Effector memory CD4-positive, alpha-beta T cell (primary cell): ENCODE measurements at regions not wholly inside any gene's neighbourhood (a gene's known extent, or its start where the extent isn't known, plus 50 kb on each side); places are given as distances from the start of the nearest gene placed in this dataset.

Experiments
- DNase-seq, 3 donors: peaks; one replicate each; pipeline ENCODE4 v3.0.0-alpha.2; 2020
- H3K27ac ChIP-seq: 2 replicates; pipeline ENCODE4 v1.7.0; 2013; ENCODE audit warnings: mild to moderate bottlenecking, low read length, moderate library complexity; ENCODE audit not compliant: insufficient read depth, poor library complexity, severe bottlenecking
- H3K27me3 ChIP-seq: replicated peaks from 2 replicates; pipeline ENCODE4 v1.7.0; 2013; ENCODE audit warnings: mild to moderate bottlenecking, low read length; ENCODE audit not compliant: insufficient read depth, control insufficient read depth, poor library complexity, severe bottlenecking
- H3K36me3 ChIP-seq: 2 replicates; pipeline ENCODE4 v1.7.0; 2013; ENCODE audit warnings: mild to moderate bottlenecking, low read length, moderate library complexity; ENCODE audit not compliant: control insufficient read depth, insufficient read depth
- H3K4me1 ChIP-seq: 2 replicates; pipeline ENCODE4 v1.7.0; 2013; ENCODE audit warnings: low read length, mild to moderate bottlenecking; ENCODE audit not compliant: control insufficient read depth, insufficient read depth, poor library complexity, severe bottlenecking
- H3K4me3 ChIP-seq: 2 replicates; pipeline ENCODE4 v1.7.0; 2013; ENCODE audit warnings: low read length, low read depth, mild to moderate bottlenecking; ENCODE audit not compliant: insufficient read depth, poor library complexity, severe bottlenecking
- H3K9me3 ChIP-seq: 2 replicates; pipeline ENCODE4 v1.7.0; 2013; ENCODE audit warnings: mild to moderate bottlenecking, low read length, moderate library complexity; ENCODE audit not compliant: control insufficient read depth

DNA sequence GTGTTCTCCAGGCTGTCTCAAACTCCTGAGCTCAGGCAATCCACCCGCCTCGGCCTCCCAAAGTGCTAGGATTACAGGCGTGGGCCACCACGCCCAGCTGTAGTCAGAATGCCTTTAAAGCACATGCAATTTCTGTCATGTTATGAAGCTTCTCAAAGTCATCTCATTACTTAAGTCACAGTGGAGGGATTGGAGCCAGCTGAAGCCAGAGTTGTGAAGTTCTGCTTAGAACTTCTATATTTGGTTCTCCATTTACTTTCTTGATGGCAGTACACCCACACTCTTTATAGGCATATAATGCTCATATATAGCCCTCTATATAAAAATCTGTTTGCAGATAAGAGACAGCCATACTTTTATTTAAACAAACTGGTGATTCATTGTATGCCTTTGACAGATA is 68.8 kb upstream of the CWC22 start:
- DNase-seq = no peak
- no peaks in the 10 kb centered on the region for H3K27me3 ChIP-seq
- no peaks in the 10 kb centered on the region for H3K9me3 ChIP-seq
- no peaks in the 10 kb centered on the region for H3K4me1 ChIP-seq
- H3K36me3 ChIP-seq = no peaks in the 10 kb centered on the region
- H3K4me3 ChIP-seq = no peak overlapping the region
- no peak overlapping the region for H3K27ac ChIP-seq

DNA sequence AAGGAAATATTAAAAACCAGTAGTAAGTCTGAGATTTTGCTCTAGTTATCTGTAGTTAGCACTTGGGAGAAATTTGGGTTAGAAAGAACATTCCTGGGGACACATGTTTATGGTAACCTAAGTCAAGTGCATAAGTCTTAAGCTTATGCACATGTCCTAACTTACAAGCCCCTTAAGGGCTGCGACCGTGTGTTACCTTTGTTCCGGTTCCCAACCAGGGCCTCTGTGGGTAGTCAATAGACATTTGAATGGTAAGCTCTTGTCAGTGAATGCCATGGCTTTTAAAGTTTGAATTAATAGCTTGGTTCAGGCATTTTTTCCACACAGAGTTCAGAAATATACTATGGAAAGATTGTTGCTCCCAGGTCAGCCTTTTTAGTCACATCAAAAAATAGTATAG is 64.7 kb upstream of the CWC22 start:
- Histone ChIP-seq H3K36me3 (no peaks in the 10 kb centered on the region), H3K27me3 (no peaks in the 10 kb centered on the region), H3K9me3 (no peaks in the 10 kb centered on the region), H3K27ac (no peak overlapping the region), H3K4me3 (no peak overlapping the region), H3K4me1 (no peaks in the 10 kb centered on the region)
- no peak for DNase-seq

GRCh38 chr2:180063494-180064092 is 56.5 kb upstream of the CWC22 start:
- Histone ChIP-seq H3K27me3 (no peaks in the 10 kb centered on the region), H3K36me3 (no peaks in the 10 kb centered on the region), H3K27ac (no peak overlapping the region), H3K4me3 (no peak overlapping the region), H3K4me1 (no peaks in the 10 kb centered on the region), H3K9me3 (no peaks in the 10 kb centered on the region)
- no peak for DNase-seq

DNA sequence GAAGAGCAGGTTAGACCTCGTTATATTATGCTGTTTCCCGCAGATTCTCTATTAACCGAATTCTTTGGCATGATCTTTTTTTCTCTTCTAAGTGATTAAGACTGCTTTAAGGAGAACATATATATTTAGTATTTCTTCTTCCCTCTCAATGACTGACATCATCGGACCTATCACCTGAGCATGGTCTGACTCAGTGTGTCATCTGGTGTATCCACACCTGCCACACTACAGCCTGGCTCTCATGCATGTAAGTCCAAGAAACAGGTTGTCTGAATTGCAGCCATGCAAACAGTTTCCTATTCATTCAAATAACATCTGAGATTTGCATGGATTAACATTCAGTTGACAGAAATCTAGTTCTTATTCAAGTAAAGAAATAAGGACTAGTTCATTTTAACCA is 55.1 kb upstream of the CWC22 start:
- DNase-seq = no peak
- Histone ChIP-seq H3K27me3 (no peaks in the 10 kb centered on the region), H3K4me1 (no peaks in the 10 kb centered on the region), H3K4me3 (no peak overlapping the region), H3K9me3 (no peaks in the 10 kb centered on the region), H3K36me3 (no peaks in the 10 kb centered on the region), H3K27ac (no peak overlapping the region)

DNA sequence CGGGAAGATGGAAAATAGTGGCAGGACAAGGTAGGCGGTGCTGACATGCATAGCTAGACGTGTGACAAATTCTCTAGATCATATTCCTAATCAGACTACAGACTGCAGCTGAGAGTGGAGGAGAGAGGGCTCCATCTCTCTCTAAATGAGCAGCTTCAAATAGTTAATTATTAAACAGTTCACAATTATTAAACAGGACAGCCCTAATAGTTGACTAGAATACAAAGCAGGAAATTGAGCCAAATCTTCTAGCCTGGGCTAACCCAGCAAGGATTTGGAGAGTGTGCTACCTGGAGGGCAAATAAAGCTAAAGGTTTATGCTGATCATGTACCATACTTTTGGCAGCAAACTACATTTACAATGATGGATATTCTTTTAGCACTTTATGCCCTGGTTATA is 54.4 kb upstream of the CWC22 start:
- H3K36me3 ChIP-seq = no peaks in the 10 kb centered on the region
- no peaks in the 10 kb centered on the region for H3K9me3 ChIP-seq
- no peak overlapping the region for H3K4me3 ChIP-seq
- no peaks in the 10 kb centered on the region for H3K4me1 ChIP-seq
- H3K27ac ChIP-seq = no peak overlapping the region
- H3K27me3 ChIP-seq = no peaks in the 10 kb centered on the region
- no peak for DNase-seq

GRCh38 chr2:180061085-180061484 is 54.0 kb upstream of the CWC22 start:
- no peaks in the 10 kb centered on the region for H3K9me3 ChIP-seq
- no peaks in the 10 kb centered on the region for H3K36me3 ChIP-seq
- no peak overlapping the region for H3K27ac ChIP-seq
- H3K4me1 ChIP-seq = no peaks in the 10 kb centered on the region
- no peaks in the 10 kb centered on the region for H3K27me3 ChIP-seq
- no peak for DNase-seq
- H3K4me3 ChIP-seq = no peak overlapping the region

DNA sequence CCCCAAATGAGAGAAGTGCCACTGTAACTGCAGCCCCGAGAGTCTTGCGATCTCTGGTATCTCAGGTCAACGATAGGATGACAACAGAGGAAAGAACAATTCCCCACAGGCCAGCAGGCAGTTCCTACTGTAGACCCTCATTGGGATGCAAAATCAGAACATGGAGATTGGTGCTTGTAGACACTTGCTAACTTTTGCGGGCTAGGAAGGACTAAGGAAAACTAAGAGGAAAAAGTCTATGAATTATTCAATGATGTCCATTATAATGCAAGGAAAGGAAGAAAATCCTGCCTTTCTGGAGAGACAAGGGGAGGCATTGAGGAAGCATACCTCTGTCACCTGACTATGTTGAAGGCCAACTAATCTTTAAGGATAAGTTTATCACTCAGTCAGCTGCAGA is 51.9 kb upstream of the CWC22 start:
- H3K27me3 ChIP-seq = no peaks in the 10 kb centered on the region
- H3K27ac ChIP-seq = no peak overlapping the region
- H3K36me3 ChIP-seq = no peaks in the 10 kb centered on the region
- H3K9me3 ChIP-seq = no peaks in the 10 kb centered on the region
- H3K4me1 ChIP-seq = no peaks in the 10 kb centered on the region
- DNase-seq = no peak
- H3K4me3 ChIP-seq = no peak overlapping the region

GRCh38 chr2:180057706-180058412 is 50.8 kb upstream of the CWC22 start:
- DNase-seq = no peak
- Histone ChIP-seq H3K9me3 (no peaks in the 10 kb centered on the region), H3K4me1 (no peaks in the 10 kb centered on the region), H3K4me3 (no peak overlapping the region), H3K36me3 (no peaks in the 10 kb centered on the region), H3K27me3 (no peaks in the 10 kb centered on the region), H3K27ac (no peak overlapping the region)
